H1 (cell line): ENCODE measurements at regions not wholly inside any gene's neighbourhood (a gene's known extent, or its start where the extent isn't known, plus 50 kb on each side); places are given as distances from the start of the nearest gene placed in this dataset.
"Not testable (repeated sequence)": the region's sequence is repeated elsewhere in the genome, so short reads cannot be mapped to it uniquely, and the experiment has no call there.

ENCODE experiments used
- CTCF ChIA-PET: fragments of 300-600 bp; sonication (Branson Sonifier 250); formaldehyde crosslinking; loops from one replicate; lab custom pipeline; 2021; ENCODE audit not compliant: partially characterized antibody; lab: Charles Lee
- POLR2A ChIA-PET: fragments of 300-600 bp; sonication (Branson Sonifier 250); formaldehyde crosslinking; loops from one replicate; lab custom pipeline; 2021; ENCODE audit warnings: inconsistent platforms; ENCODE audit not compliant: partially characterized antibody; lab: Charles Lee
- DNase-seq, 2 experiments: peaks; one replicate each; pipeline versions ENCODE4 v3.0.0 to v3.0.0-alpha.2; 2010 to 2022; ENCODE audit warnings: low spot score in 2 of 2, low read depth in 1 of 2, mixed read lengths in 1 of 2
- FAIRE-seq: peaks from 2 replicates; lab custom pipeline; 2011; peaks lifted over from hg19 to GRCh38; lab: Jason Lieb, UNC
- H2AFZ ChIP-seq: 2 replicates; pipeline ENCODE4 v1.8.1; 2012; ENCODE audit warnings: low read length, inconsistent platforms
- H2AK5ac ChIP-seq: 2 replicates; pipeline ENCODE4 v1.6.1; 2013; ENCODE audit warnings: low read depth, low read length
- H2BK120ac ChIP-seq: replicated peaks from 2 replicates; pipeline ENCODE3; 2013; ENCODE audit warnings: low read depth, low read length, inconsistent platforms
- H2BK12ac ChIP-seq: 2 replicates; pipeline ENCODE4 v1.6.1; 2013; ENCODE audit warnings: low read depth, low read length
- H2BK15ac ChIP-seq: 2 replicates; pipeline ENCODE4 v1.6.1; 2013; ENCODE audit warnings: low read length
- H2BK20ac ChIP-seq: 2 replicates; pipeline ENCODE4 v1.6.1; 2013; ENCODE audit warnings: low read length
- H2BK5ac ChIP-seq: 2 replicates; pipeline ENCODE4 v1.6.1; 2013; ENCODE audit warnings: low read depth, low read length
- H3K14ac ChIP-seq: 2 replicates; pipeline ENCODE4 v1.6.1; 2013; ENCODE audit warnings: inconsistent platforms; ENCODE audit not compliant: insufficient read length
- H3K18ac ChIP-seq: 2 replicates; pipeline ENCODE4 v1.6.1; 2013; ENCODE audit warnings: low read length; ENCODE audit errors: extremely low read depth
- H3K23ac ChIP-seq: 2 replicates; pipeline ENCODE4 v1.6.1; 2013; ENCODE audit warnings: inconsistent platforms; ENCODE audit not compliant: insufficient read length
- H3K23me2 ChIP-seq: 2 replicates; pipeline ENCODE4 v1.6.1; 2013; ENCODE audit warnings: low read depth, low read length
- H3K27ac ChIP-seq: 2 replicates; pipeline ENCODE4 v1.6.1; 2011; ENCODE audit warnings: low read depth, low read length, inconsistent platforms
- H3K27me3 ChIP-seq, 4 experiments: replicated peaks in 1 of 4; 1 replicate in 1 of 4; 2 replicates in 3 of 4; pipeline versions ENCODE4 v1.6.1 to v1.8.1; 2011 to 2013; ENCODE audit warnings: low read length in 3 of 4, mild to moderate bottlenecking in 3 of 4, inconsistent platforms in 2 of 4, mixed read lengths in 2 of 4, moderate library complexity in 1 of 4; ENCODE audit not compliant: control insufficient read depth in 3 of 4, insufficient read depth in 3 of 4; ENCODE audit errors: extremely low read depth in 1 of 4
- H3K36me3 ChIP-seq, 4 experiments: 2 replicates each; pipeline versions ENCODE4 v1.6.1 to v1.8.1; 2011 to 2013; ENCODE audit warnings: mild to moderate bottlenecking in 4 of 4, low read length in 3 of 4, moderate library complexity in 2 of 4, control low read depth in 1 of 4, inconsistent platforms in 1 of 4; ENCODE audit not compliant: insufficient read depth in 4 of 4, control insufficient read depth in 2 of 4
- H3K4ac ChIP-seq: replicated peaks from 2 replicates; pipeline ENCODE3; 2013; ENCODE audit warnings: low read length, low read depth, mixed read lengths, inconsistent platforms; ENCODE audit not compliant: insufficient read length
- H3K4me1 ChIP-seq, 4 experiments: replicated peaks in 1 of 4; 1 replicate in 1 of 4; 2 replicates in 3 of 4; pipeline versions ENCODE4 v1.6.1 to v1.8.1; 2011 to 2013; ENCODE audit warnings: low read length in 3 of 4, inconsistent platforms in 2 of 4, mixed read lengths in 1 of 4; ENCODE audit not compliant: insufficient read depth in 4 of 4, control insufficient read depth in 3 of 4
- H3K4me2 ChIP-seq, 2 experiments: 2 replicates each; pipeline versions ENCODE4 v1.6.1 to v1.8.1; 2011 to 2013; ENCODE audit warnings: low read depth in 2 of 2, low read length in 2 of 2, control low read depth in 1 of 2, inconsistent platforms in 1 of 2, mild to moderate bottlenecking in 1 of 2; ENCODE audit not compliant: insufficient read depth in 1 of 2
- H3K4me3 ChIP-seq, 4 experiments: fragments of 200-600, 300-600 bp in 1 of 4; sonication (generic), shearing (Covaris generic), sonication (Bioruptor Twin) in 1 of 4; 2 replicates each; pipeline versions ENCODE4 v1.5.1 to v1.8.1; 2011 to 2016; ENCODE audit warnings: low read length in 4 of 4, low read depth in 3 of 4, control low read depth in 2 of 4, inconsistent platforms in 2 of 4, mild to moderate bottlenecking in 2 of 4, mixed read lengths in 1 of 4, moderate library complexity in 1 of 4; ENCODE audit not compliant: insufficient read depth in 2 of 4; ENCODE audit errors: extremely low read depth in 1 of 4
- H3K56ac ChIP-seq: replicated peaks from 2 replicates; pipeline ENCODE3; 2013; ENCODE audit warnings: low read depth, mild to moderate bottlenecking, mixed read lengths, low read length, inconsistent platforms; ENCODE audit not compliant: insufficient read length
- H3K79me1 ChIP-seq: 2 replicates; pipeline ENCODE4 v1.6.1; 2013; ENCODE audit warnings: low read depth, low read length, control low read depth
- H3K79me2 ChIP-seq, 2 experiments: 2 replicates each; pipeline versions ENCODE4 v1.6.1 to v1.8.1; 2012 to 2013; ENCODE audit warnings: low read length in 2 of 2, mild to moderate bottlenecking in 2 of 2, inconsistent platforms in 1 of 2; ENCODE audit not compliant: insufficient read depth in 2 of 2, control insufficient read depth in 1 of 2
- H3K9ac ChIP-seq, 4 experiments: replicated peaks in 1 of 4; 1 replicate in 1 of 4; 2 replicates in 3 of 4; pipeline versions ENCODE4 v1.6.1 to v1.8.1; 2011 to 2013; ENCODE audit warnings: low read depth in 3 of 4, low read length in 3 of 4, control low read depth in 2 of 4, mild to moderate bottlenecking in 2 of 4, moderate library complexity in 2 of 4, inconsistent platforms in 1 of 4; ENCODE audit errors: extremely low read depth in 1 of 4
- H3K9me3 ChIP-seq, 2 experiments: 2 replicates each; pipeline versions ENCODE4 v1.6.1 to v1.8.1; 2012 to 2013; ENCODE audit warnings: mild to moderate bottlenecking in 2 of 2, moderate library complexity in 2 of 2, control low read depth in 1 of 2, inconsistent platforms in 1 of 2, low read depth in 1 of 2, low read length in 1 of 2, mixed read lengths in 1 of 2; ENCODE audit not compliant: insufficient read depth in 2 of 2
- H4K20me1 ChIP-seq, 2 experiments: replicated peaks in 1 of 2; 2 replicates each; pipeline versions ENCODE3 to v1.8.1; 2011 to 2013; ENCODE audit warnings: inconsistent platforms in 2 of 2, low read length in 2 of 2, mild to moderate bottlenecking in 1 of 2; ENCODE audit not compliant: insufficient read depth in 2 of 2, control insufficient read depth in 1 of 2
- H4K5ac ChIP-seq: 2 replicates; pipeline ENCODE4 v1.6.1; 2013; ENCODE audit warnings: low read length, low read depth, mixed read lengths, inconsistent platforms; ENCODE audit not compliant: insufficient read length
- H4K8ac ChIP-seq: 2 replicates; pipeline ENCODE4 v1.8.0; 2013; ENCODE audit warnings: mild to moderate bottlenecking, moderate library complexity, low read length, inconsistent platforms; ENCODE audit not compliant: insufficient read depth; ENCODE audit errors: extremely low read depth
- H4K91ac ChIP-seq: replicated peaks from 2 replicates; pipeline ENCODE3; 2013; ENCODE audit warnings: low read length, mixed read lengths, inconsistent platforms; ENCODE audit not compliant: insufficient read length
- WGBS, 2 experiments: shearing (Covaris generic) in 1 of 2; methylation state at CpG; one replicate each; pipeline versions ENCODE4 v1.1.6 to v1.1.7; 2013 to 2015; ENCODE audit warnings: low lambda C conversion rate in 2 of 2, mixed read lengths in 2 of 2, inconsistent platforms in 1 of 2, low coverage in 1 of 2, missing lambda C conversion rate in 1 of 2; ENCODE audit not compliant: insufficient replicate concordance in 2 of 2, insufficient coverage in 1 of 2, insufficient read length in 1 of 2; ENCODE audit errors: extremely low coverage in 1 of 2, missing lambda C conversion rate in 1 of 2; 5-methylcytosine and 5-hydroxymethylcytosine counted together

DNA sequence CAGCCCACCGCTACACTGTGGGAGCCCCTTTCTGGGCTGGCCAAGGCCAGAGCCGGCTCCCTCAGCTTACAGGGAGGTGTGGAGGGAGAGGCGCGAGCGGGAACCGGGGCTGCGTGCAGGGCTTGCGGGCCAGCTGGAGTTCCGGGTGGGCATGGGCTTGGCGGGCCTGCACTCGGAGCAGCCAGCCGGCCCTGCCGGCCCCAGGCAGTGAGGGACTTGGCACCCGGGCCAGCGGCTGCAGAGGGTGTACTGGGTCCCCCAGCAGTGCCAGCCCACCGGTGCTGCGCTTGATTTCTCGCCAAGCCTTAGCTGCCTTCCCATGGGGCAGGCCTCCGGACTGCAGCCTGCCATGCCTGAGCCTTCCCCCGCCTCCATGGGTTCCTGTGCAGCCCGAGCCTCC, 306.2 kb downstream of the PPP4R3C start:
- H3K9ac ChIP-seq, H4K20me1 ChIP-seq, H2BK20ac ChIP-seq, H3K4me1 ChIP-seq, H3K4me3 ChIP-seq, H3K4ac ChIP-seq, H2BK5ac ChIP-seq, H3K14ac ChIP-seq, H2AK5ac ChIP-seq, FAIRE-seq, H3K27me3 ChIP-seq, H3K4me2 ChIP-seq, H3K36me3 ChIP-seq, H3K79me2 ChIP-seq, H2BK120ac ChIP-seq, H3K9me3 ChIP-seq, CTCF ChIA-PET, H4K91ac ChIP-seq, H4K5ac ChIP-seq, H2AFZ ChIP-seq, DNase-seq, H2BK15ac ChIP-seq, H3K27ac ChIP-seq, H4K8ac ChIP-seq, H3K18ac ChIP-seq, H3K23ac ChIP-seq, H3K23me2 ChIP-seq, H3K79me1 ChIP-seq, H3K56ac ChIP-seq, POLR2A ChIA-PET, H2BK12ac ChIP-seq: not testable (repeated sequence)
- 87% methylated on average over 3 of the region's 21 CpGs; no CpG with 5 or more reads in 1 of the 2 experiments for WGBS, 2 experiments
